Uterus (tissue), 3 donors: ENCODE measurements at regions not wholly inside any gene's neighbourhood (a gene's known extent, or its start where the extent isn't known, plus 50 kb on each side); places are given as distances from the start of the nearest gene placed in this dataset.
"Not testable (repeated sequence)": the region's sequence is repeated elsewhere in the genome, so short reads cannot be mapped to it uniquely, and the experiment has no call there.

ENCODE experiments used
- DNase-seq, 2 donors: peaks; one replicate each; pipeline ENCODE4 v3.0.0-alpha.2; 2019 to 2020
- H3K27ac ChIP-seq, 2 donors: fragments of 200-600 bp; sonication (generic); 1 replicate in 1 of 2; 2 replicates in 1 of 2; pipeline ENCODE4 v1.5.1; 2016 to 2018
- H3K27me3 ChIP-seq, 2 donors: fragments of 200-600 bp; sonication (generic); one replicate each; pipeline ENCODE4 v1.5.1; 2018 to 2019; ENCODE audit warnings: control low read depth in 1 of 2
- H3K36me3 ChIP-seq, 2 donors: fragments of 200-600 bp; sonication (generic); one replicate each; pipeline ENCODE4 v1.5.1; 2019; ENCODE audit warnings: control low read depth in 1 of 2
- H3K4me1 ChIP-seq, 2 donors: fragments of 200-600 bp; sonication (generic); one replicate each; pipeline ENCODE4 v1.5.1; 2018 to 2019; ENCODE audit warnings: control low read depth in 1 of 2
- H3K4me3 ChIP-seq, 2 donors: fragments of 200-600 bp; sonication (generic); 1 replicate in 1 of 2; 2 replicates in 1 of 2; pipeline ENCODE4 v1.5.1; 2018 to 2019; ENCODE audit warnings: mild to moderate bottlenecking in 1 of 2
- H3K9me3 ChIP-seq, 2 donors: fragments of 200-600 bp; sonication (generic); one replicate each; pipeline ENCODE4 v1.5.1; 2019; ENCODE audit warnings: control low read depth in 1 of 2
- POLR2A ChIP-seq, 2 donors: fragments of 450-650 bp; IDR thresholded peaks; one replicate each; pipeline ENCODE4 v1.6.1; 2016; ENCODE audit warnings: antibody characterized with exemption in 2 of 2, mild to moderate bottlenecking in 1 of 2, moderate library complexity in 1 of 2
- intact Hi-C: fragments of 100-400 bp; cut with DNase I; formaldehyde crosslinking; loops from one replicate; pipeline ENCODE4 v1.15.1; 2023; ENCODE audit warnings: low total_unique reads
- TF ChIP-seq, protein P1 (sequence below), 4 experiments: fragments of 200-600 bp in 2 of 4; fragments of 450-650 bp in 2 of 4; sonication (generic) in 2 of 4; IDR thresholded peaks; one replicate each; pipeline ENCODE4 v1.5.1; 2016 to 2019; ENCODE audit warnings: antibody characterized with exemption in 4 of 4, mild to moderate bottlenecking in 2 of 4, moderate library complexity in 1 of 4
- donor health status: DM: yes; HTN: yes; CAD: no.

DNA sequence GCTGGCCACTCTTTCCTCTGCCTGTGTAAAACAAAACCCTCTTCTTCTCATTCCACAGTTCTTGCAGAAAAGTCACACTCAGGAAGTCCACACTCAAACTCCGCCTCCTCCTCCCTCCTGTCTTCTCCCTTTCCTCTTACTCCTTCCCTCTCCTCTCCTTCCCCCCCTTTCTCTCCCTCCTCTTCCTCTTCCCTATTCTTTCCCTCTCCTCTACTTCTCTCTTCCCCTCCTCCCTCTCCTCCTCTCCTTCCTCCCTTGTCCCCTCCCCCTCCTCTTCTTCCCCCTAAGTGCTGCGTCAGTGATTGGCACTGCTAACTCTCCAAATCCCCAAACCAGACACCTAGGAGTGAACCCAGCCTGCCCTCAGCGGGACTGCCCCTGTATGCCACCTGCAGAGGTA, 67.0 kb downstream of the ZNF467 start:
- Histone ChIP-seq H3K4me1 (no peaks in the 10 kb centered on the region), H3K27me3 (no peaks in the 10 kb centered on the region), H3K36me3 (no peaks in the 10 kb centered on the region), H3K27ac (no peak overlapping the region), H3K4me3 (no peak overlapping the region), H3K9me3 (peaks cover 0 to 10% of the 10 kb centered on the region in 2 donors)
- no peak for TF ChIP-seq POLR2A (IDR thresholded peaks at IDR 0.05)
- TF ChIP-seq, protein P1, sequence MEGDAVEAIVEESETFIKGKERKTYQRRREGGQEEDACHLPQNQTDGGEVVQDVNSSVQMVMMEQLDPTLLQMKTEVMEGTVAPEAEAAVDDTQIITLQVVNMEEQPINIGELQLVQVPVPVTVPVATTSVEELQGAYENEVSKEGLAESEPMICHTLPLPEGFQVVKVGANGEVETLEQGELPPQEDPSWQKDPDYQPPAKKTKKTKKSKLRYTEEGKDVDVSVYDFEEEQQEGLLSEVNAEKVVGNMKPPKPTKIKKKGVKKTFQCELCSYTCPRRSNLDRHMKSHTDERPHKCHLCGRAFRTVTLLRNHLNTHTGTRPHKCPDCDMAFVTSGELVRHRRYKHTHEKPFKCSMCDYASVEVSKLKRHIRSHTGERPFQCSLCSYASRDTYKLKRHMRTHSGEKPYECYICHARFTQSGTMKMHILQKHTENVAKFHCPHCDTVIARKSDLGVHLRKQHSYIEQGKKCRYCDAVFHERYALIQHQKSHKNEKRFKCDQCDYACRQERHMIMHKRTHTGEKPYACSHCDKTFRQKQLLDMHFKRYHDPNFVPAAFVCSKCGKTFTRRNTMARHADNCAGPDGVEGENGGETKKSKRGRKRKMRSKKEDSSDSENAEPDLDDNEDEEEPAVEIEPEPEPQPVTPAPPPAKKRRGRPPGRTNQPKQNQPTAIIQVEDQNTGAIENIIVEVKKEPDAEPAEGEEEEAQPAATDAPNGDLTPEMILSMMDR (IDR thresholded peaks at IDR 0.05) = no peak
- intact Hi-C loops = no loop called here
- no peak for DNase-seq

DNA sequence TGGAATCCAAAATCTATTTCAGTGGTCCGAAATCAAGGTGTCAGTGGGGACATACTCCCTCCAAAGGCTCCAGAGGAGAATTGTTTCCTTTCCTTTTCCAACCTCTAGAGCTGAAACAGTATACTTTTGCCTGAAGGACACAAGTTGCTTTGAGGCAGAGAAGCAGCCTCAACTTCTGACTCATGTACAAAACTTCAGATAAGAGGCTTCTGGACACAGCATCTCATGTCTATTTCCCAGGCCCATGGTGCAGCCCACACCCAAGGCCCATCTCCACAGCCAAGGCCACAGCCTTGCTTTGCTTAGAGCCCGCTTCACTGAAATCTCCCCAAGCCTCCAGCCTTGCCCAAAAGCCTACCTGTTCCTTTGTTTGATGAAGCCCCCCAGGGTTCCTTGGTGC, 68.9 kb downstream of the ZNF467 start:
- no peak for DNase-seq
- TF ChIP-seq, protein P1 (IDR thresholded peaks at IDR 0.05) = no peak
- TF ChIP-seq POLR2A (IDR thresholded peaks at IDR 0.05) = no peak
- no peaks in the 10 kb centered on the region for H3K27me3 ChIP-seq
- no peak overlapping the region for H3K4me3 ChIP-seq
- no peaks in the 10 kb centered on the region for H3K9me3 ChIP-seq
- intact Hi-C loops = no loop called here
- no peak overlapping the region for H3K27ac ChIP-seq
- no peaks in the 10 kb centered on the region for H3K4me1 ChIP-seq
- H3K36me3 ChIP-seq = no peaks in the 10 kb centered on the region

DNA sequence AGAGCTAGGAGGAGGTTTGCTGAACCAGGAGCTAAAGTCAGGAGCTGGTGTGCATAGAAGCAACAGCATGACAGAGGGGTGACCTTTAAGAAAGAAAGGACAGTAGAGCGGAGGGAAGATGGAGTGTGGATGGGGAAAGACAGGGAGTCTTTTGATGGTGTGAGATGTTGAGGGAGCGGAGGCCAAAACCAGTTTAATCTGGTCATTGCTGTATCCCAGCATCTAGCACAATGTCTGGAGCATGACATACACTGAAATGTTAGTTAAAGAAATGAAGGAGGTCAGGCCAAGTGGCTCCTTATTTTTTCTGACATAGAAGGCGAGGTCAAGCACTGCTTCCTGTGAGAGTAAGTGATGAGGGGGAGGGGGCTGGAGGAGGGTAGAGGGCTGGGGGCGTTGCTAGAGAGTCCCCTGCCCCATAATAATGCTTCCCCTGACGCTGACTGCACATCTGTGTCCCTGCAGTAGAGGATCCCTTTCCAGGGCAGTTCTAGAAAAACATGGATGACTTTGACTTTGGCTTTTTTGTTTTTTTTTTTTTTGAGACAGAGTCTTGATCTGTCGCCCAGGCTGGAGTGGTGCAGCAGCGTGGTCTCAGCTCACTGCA, 70.2 kb downstream of the ZNF467 start:
- Histone ChIP-seq H3K27ac (no peak overlapping the region), H3K4me1 (no peaks in the 10 kb centered on the region), H3K36me3 (no peaks in the 10 kb centered on the region), H3K9me3 (no peaks in the 10 kb centered on the region), H3K4me3 (no peak overlapping the region), H3K27me3 (no peaks in the 10 kb centered on the region)
- intact Hi-C loops = no loop called here
- TF ChIP-seq, protein P1 (IDR thresholded peaks at IDR 0.05) = no peak
- no peak for TF ChIP-seq POLR2A (IDR thresholded peaks at IDR 0.05)
- DNase-seq = no peak

DNA sequence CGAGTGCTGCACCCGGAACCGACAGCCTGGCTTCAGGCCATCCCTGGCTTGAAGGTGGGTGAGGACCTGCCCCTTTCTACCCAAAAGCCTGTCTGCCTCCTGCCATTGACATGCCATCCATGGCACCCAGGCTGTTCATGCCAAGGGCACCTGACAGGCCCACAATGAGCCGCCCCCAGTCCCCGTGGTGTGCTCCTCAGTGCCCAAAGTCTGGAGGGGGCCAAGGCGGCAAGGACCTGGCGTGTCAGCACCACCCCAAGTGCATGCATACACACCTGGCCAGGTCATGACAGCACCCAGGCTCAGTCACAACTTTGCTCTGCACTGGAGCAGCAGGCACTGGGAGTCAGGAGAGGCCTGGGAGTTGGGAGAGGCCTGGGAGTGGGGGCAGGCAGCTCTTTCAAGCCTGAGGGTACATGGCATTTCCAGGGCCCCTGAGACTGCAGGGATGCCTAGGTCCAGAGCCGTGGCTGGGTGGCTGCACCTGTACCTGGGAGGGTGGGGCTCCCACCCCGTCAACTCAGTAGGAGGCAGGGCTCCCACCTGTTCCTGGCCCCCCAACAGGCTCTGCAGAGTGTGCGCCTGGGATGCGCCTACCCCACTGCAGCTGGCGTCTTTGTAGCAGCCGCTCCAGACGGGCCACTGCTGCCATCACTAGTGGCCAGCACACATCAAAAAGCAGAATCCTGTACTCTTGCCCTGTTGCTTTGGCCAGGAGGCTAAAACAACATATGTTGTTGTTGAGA, 71.7 kb downstream of the ZNF467 start:
- Histone ChIP-seq H3K27ac (no peak overlapping the region), H3K9me3 (no peaks in the 10 kb centered on the region), H3K27me3 (no peaks in the 10 kb centered on the region), H3K36me3 (no peaks in the 10 kb centered on the region), H3K4me1 (no peaks in the 10 kb centered on the region), H3K4me3 (no peak overlapping the region)
- no peak for DNase-seq
- intact Hi-C loops = no loop called here
- no peak for TF ChIP-seq POLR2A (IDR thresholded peaks at IDR 0.05)

DNA sequence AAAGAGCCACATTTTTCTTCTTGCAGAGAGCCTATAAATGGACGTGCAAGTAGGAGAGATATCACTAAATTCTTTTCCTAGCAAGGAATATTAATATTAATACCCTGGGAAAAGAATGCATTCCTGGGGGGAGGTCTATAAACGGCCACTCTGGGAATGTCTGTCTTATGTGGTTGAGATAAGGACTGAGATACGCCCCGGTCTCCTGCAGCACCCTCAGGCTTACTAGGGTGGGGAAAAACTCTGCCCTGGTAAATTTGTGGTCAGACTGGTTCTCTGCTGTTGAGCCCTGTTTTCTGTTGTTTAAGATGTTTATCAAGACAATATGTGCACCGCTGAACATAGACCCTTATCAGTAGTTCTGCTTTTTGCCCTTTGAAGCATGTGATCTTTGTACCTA, 75.6 kb downstream of the ZNF467 start:
- H3K4me3 ChIP-seq, H3K27me3 ChIP-seq, intact Hi-C loops, H3K36me3 ChIP-seq, H3K4me1 ChIP-seq, H3K27ac ChIP-seq, DNase-seq, H3K9me3 ChIP-seq: not testable (repeated sequence)

DNA sequence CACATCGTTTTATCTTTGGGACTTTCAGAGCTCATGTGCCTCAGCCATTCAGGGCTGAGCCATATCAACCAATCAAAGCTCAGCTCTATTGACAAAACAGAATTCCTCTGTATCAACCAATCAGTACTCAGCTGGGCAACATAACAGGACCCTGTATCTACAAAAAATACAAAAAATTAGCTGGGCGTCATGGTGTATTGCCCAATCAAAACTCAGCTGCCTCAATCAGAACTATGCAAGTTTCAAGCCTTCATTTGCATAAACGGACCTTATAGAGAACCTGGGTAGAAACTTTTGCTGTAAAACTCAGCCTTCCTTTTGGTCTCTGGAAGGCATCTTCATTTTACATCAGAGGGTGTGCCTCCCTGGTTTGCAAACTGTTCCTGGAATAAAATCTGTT, 77.1 kb downstream of the ZNF467 start:
- Histone ChIP-seq H3K27ac (no peak overlapping the region), H3K9me3 (no peaks in the 10 kb centered on the region), H3K27me3 (peaks cover 6 to 12% of the 10 kb centered on the region in 2 donors), H3K4me1 (peaks cover 0 to 6% of the 10 kb centered on the region in 2 donors), H3K36me3 (no peaks in the 10 kb centered on the region), H3K4me3 (no peak overlapping the region)
- no peak for DNase-seq
- intact Hi-C loops = no loop called here
- TF ChIP-seq POLR2A (IDR thresholded peaks at IDR 0.05) = no peak
- TF ChIP-seq, protein P1 (IDR thresholded peaks at IDR 0.05) = no peak
